HCT116 (cell line): ENCODE measurements at regions not wholly inside any gene's neighbourhood (a gene's known extent, or its start where the extent isn't known, plus 50 kb on each side); places are given as distances from the start of the nearest gene placed in this dataset.

Source experiments
- CBX3 ChIP-seq: IDR thresholded peaks from 2 replicates; pipeline ENCODE4 v1.6.1; 2012; ENCODE audit warnings: low read depth
- CTCF ChIP-seq, 3 experiments: fragments of 200-600 bp in 1 of 3; sonication (generic) in 1 of 3; IDR thresholded peaks in 2 of 3; conservative IDR thresholded peaks in 1 of 3; 2 replicates each; pipeline ENCODE4 v1.5.1; 2012 to 2017; ENCODE audit warnings: low read depth in 2 of 3, low read length in 2 of 3, antibody characterized with exemption in 1 of 3, borderline replicate concordance in 1 of 3, control low read depth in 1 of 3, mild to moderate bottlenecking in 1 of 3, mixed read lengths in 1 of 3, mixed run types in 1 of 3, moderate library complexity in 1 of 3; ENCODE audit not compliant: insufficient read depth in 1 of 3
- ELF1 ChIP-seq: IDR thresholded peaks from 2 replicates; pipeline ENCODE4 v1.6.1; 2012; ENCODE audit warnings: low read depth, borderline replicate concordance
- EZH2phosphoT487 ChIP-seq: fragments of 200-600 bp; IDR thresholded peaks from 2 replicates; pipeline ENCODE4 v1.6.1; 2018; ENCODE audit warnings: antibody characterized with exemption, borderline replicate concordance
- POLR2A ChIP-seq: IDR thresholded peaks from 2 replicates; pipeline ENCODE4 v1.7.0; 2011; ENCODE audit warnings: borderline replicate concordance; ENCODE audit not compliant: insufficient read depth, insufficient read length; ENCODE audit errors: extremely low read depth
- RAD21 ChIP-seq: IDR thresholded peaks from 2 replicates; pipeline ENCODE4 v1.6.1; 2012; ENCODE audit warnings: low read depth, mild to moderate bottlenecking
- SIN3A ChIP-seq: IDR thresholded peaks from 2 replicates; pipeline ENCODE4 v1.6.1; 2012; ENCODE audit warnings: low read depth

GRCh38 chr2:188776634-188777033 lies 197.5 kb upstream of the COL3A1 start:
- TF ChIP-seq EZH2phosphoT487 (no peak), SIN3A (0 out of 2 replicates have a peak, but pooled peaks have one; percentile 25), CTCF (IDR thresholded peaks at IDR 0.05 in 2 of 3, conservative IDR thresholded peaks at IDR 0.05 in 1 of 3; ENCODE audit: borderline replicate concordance in 1 of 3, insufficient read depth in 1 of 3, low read depth in 2 of 3, low read length in 2 of 3) (no peak), RAD21 (no peak), CBX3 (no peak), POLR2A (no peak), ELF1 (no peak)
